Superior temporal gyrus (tissue), 1 donor: ENCODE measurements at regions not wholly inside any gene's neighbourhood (a gene's known extent, or its start where the extent isn't known, plus 50 kb on each side); places are given as distances from the start of the nearest gene placed in this dataset.
A peak's percentile ranks its signal among the peaks of the same experiment; 100 is the strongest.

Experiments used
- DNase-seq: peaks from one replicate; pipeline ENCODE4 v3.0.0-alpha.2; 2016; ENCODE audit errors: extremely low spot score

DNA sequence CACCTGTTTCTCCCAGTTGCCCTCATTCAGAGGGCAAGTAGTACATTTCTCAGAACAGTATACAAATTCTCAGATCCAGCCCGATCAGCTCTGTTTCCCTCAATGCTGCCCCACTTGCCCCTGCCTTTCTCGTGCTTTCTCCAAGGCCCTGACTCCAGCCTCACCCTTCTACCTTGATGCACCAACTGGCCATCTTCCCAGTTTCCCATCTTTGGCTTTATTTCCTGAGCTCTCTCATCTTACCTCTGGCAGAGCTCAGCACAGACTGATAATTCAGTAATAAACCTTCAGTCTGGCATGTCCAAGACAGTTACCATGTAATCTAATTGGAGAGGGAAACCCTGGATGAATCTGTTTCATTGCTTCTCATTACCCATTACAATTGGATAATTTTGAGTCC, 184.5 kb upstream of the ISX start:
- no peak for DNase-seq

DNA sequence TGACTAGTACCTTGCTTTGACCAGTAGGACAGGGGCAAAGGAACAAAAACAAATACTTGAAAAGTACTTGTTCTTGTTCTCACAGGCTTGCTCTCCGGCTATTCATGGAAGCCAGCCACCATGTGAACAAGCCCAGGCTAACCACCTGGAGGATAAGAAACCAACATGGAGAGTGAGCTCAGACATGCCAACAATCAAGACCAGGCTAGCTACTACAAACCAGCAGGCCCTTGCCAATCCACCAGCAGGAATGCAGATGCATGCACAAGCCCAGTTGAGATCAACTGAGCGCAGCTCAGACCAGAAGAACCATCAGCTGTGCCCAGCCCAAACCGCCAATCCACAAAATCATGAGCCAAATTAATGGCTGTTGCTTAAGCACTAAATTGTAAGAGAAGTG, 180.1 kb upstream of the ISX start:
- DNase-seq: no peak

DNA sequence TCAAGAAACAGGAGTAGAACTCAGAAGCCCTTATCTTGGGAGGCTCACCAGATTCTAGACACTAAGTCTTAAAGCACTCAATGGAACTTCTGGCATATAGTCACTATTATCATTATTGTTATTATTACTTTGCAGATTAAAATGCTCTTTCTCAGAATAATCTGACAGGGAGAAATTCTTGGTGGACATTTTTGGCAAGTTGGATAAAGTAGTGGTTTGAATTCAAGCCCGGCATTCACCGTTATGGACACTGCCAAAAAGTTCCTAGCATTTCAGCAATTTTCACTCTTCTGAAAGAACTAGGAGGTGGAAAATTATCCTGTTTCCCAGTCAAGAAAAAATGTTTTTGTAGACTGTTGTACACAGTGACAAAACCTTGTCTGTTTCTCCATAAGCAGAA, 179.6 kb upstream of the ISX start:
- DNase-seq: no peak

DNA sequence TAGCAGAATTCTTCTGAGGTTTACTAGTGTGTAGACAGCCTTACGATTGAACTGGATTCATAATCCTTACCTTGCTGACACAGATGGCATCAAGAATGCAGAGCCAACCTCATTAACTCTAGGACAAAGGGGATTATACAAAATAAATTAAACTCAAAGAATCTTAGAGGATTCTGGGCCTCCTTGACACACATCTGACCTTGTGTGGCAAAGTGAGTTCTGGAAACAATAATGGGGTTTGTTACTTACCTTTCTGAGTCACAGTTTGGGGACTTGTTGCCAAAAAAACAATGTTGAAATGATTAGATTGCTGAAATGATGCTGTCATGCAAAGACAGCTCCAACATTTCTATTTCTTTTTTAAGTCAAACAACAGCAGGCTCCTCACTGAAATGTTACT, 179.1 kb upstream of the ISX start:
- DNase-seq: no peak

DNA sequence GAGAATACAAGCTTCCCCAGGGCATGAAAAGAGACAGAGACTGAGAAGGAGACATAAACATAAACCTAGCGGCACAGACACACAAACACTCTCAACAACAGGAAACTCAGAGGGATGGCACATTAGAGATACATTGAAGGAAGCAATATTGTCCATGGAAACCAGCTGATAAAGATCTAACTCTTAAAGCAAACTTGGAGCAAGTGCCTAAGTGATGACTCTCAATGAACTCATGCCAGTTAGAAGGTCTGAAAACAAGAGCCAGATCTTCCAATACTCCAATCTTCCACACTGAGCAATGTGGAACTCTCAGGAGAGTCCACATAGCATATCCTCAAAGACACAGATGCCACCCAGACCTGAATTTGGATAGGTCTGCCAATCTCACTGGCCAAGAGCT, 168.8 kb upstream of the ISX start:
- DNase-seq: no peak

DNA sequence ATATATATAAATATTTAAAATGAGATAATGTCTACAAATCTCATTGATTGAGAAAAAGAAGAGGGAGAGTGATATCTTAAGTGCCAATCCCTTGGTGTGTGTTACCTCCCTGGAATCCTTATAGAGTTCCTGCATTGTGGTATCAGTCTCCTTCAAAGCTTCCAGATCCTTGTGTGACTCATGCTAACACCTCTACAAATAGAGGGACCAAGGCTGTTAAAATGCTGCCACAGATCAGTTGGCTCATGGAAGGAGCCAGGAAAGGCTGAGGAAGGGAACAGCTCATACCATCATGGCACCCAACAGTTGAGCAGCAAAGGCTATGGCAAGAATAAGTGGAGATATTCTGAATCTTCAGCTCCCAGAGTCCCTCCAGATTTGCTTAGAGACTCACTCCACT, 163.6 kb upstream of the ISX start:
- peak; percentile 17 for DNase-seq

DNA sequence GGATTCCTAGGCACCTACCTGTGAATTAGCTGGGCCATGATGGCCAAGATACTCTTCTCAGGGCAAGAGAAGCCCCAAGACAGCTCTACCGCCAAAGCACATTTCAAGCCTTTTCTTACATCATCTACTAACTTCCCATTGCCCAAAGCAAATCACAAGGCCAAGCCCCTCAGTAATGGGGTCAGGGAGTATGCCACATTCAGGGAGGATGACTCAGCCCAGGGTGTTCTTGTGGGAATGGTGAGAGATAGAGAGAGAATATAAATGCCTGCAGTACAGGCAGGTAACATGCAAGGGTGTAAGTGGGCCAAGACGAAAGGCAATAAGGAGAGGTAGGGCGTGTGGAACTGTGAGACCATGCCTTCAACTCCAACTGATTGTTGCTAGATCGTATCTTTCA, 162.5 kb upstream of the ISX start:
- no peak for DNase-seq

DNA sequence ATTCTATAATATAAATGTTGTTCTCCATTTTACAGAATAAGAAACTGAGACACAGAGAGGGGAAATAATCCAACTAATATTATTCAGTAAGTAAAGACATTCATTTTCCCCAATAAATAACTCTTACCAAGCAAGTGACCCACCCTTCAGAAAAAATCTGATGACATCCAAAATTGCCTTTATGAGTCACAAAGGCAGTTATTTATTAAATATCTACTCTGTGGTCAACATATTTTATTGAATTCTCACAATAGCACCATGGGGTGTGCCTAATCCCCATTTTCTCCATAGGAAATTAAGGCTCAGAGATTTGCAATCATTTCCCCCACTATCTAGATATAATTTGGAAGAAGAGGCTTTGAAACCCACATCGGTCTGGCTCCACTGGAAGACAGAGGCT, 161.5 kb upstream of the ISX start:
- DNase-seq: no peak

DNA sequence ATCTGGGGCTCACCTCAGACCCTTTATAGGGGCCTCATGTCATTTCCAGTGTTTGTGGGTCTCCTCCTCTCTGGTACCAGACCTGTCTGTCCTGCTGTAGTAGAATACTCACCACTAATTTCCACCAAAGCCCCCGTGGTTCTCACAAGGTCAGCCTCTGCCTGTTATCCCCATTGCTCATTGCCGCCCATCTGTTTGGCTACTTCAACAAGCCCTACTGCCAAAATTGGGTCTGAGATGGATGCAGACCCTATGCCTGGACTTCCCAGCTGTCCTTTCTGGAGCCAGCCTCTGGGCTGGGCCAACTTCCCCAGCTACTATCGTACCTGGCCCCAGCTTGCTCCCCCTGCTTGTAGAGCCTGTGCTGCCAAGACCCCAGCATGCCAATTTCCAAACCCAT, 152.1 kb upstream of the ISX start:
- no peak for DNase-seq

DNA sequence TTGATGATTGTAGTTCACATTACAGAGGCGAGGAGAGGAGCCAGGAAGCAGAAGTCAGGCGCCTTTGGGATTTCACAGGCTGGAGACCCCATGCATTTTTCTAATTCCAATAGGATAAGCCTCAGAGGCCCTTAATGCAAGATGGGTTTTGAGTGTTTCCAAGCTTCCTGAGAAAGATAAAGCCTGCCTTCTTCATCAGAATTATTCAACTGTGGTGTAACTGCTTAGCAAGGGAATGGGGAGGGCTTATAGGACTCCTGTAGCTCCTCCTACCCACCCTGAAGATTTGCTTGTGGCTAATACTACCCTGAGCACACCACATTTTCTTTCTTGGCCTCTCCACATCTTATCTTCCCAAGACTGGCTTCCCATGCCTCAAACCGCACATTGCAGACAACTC, 151.1 kb upstream of the ISX start:
- DNase-seq: no peak

DNA sequence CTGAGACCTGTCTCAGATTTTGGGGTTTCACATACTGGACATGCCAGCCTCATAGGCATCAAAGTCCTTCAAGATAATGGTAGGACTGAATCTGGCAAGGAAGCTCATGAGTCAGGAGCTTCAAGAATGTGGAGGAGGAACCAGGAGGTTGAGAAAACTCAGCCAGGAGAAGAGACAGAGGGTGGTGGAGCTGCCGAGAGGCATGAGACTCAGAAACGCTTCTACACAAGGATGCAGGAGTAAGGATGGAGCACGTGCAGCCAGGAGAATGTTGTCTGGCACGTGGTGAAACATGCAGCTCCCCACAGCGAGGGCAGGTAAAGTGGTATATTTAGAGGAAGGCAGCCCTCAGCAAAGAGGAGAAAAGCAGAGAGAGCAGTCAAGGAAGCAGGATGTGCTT, 148.7 kb upstream of the ISX start:
- peak; percentile 16 for DNase-seq

DNA sequence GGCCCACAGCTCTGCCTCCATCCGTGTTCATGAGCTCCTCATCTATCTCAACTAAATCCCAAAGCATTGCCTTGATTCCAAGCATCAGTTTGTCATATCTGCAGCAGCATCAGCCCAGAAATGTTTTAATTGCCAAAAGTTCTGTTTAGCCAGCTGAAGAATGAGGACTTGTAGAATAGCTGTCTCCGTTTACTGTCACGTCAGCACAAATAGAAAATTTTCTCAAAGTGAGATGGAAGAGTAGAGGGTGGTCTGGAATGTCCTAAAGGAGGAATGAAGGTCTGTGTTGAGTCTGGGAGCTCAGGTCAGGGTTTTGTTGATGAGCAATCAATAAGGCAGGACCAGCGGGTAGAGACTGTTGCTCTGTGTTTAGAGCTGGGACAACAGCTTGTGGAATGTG, 134.9 kb upstream of the ISX start:
- DNase-seq: no peak

DNA sequence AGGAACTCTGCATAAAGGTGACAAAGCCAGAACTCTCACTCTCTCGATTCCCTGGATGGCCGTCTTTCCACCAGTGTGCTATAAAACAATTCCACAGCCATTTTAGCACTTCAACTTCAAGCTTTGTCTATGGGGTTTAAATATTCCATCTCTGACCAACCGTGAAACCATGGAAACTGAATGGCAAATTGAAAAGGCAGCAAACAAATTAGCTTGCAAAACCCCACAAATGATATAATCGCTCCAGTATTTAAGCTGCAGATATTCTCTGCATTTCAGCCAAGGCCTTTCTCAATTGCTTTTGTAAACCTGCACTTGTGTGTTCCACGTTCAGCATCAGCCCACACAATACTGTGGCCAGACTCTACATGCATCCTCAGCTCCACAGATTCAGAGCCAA, 131.7 kb upstream of the ISX start:
- DNase-seq: peak; percentile 14

DNA sequence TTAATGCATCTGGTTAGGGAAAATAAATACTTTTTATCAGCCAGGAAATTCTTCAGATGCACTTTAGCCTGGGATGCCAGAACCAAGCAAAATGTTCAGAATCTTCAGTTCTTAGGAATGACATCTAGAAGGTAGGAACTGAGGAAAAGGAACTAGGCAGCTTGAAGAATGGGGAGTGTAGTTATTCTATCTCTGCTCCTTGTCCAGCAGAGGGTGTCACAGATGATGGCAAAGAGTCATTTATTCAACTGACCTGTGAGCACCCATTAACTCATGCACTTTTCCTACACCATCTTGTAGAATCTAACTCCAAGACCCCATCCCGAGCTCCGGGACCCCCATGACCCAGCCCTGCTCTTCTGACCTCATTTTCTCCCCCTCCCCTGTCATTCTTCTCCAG, 122.1 kb upstream of the ISX start:
- DNase-seq: no peak

DNA sequence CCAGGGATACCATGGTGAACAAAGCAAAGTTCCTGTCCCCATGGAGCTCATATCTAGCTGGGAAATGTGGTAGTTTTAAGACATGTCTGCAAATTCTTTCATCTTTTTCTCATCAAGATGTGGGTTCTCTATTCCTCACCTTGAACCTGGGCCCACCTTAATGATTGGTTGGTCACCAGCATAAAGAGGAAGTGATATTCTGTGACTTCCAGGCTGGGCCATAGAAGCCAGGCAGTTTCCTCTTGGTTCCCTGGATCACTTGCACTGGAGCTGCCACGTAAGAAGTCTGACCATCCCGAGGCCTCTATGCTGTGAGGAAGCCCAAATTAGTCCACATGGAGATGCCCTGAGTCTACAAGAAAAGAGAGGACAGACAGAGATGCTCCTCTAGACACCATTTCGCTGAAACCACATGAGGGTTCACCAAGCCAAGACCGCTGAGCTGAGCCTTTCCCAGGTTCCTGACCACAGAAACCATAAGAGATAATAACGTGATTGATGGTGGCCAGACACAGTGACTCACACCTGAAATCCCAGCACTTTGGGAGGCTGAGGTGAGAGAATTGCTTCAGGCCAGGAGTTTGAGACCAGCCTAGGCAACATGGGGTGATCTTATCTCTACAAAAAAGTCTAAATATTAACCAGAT, 119.5 kb upstream of the ISX start:
- DNase-seq: no peak

DNA sequence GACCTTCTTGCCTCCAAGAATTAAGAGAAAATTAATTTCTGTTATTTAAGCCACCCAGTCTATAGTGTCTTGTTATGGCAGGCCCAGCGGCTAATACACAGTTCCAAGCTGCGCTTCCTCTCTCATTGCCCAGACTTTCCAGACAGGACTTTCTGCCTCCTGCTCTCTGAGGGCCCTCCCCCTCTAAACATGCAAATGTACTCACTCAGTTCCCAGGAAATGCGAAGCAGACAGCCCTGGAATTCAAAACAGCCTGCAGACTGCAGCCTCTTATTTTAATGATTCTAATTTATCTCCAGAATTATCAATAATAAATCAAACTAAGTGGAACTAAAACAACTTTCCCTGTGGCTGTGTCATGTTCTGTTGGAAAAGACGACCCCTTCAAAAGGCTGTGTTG, 115.5 kb upstream of the ISX start:
- DNase-seq: no peak

DNA sequence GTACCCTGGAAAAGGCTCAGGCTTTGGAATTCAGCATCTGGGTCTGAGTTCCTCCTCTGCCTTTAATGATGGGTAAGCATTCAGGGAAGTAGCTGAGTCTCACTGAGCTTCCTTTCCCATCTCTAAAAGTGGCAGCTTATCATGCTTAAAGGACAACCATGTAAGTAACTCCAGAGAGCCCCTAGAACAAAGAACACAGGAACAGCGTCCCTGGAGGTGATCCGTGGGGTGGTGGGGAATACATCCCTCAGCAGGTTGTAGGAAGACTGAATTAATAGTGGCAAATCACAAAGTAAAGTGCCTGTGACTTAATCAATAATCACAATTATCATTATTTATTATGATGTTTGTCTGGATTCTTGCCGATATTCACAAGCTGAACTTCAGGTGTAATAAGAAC, 114.7 kb upstream of the ISX start:
- DNase-seq: no peak

DNA sequence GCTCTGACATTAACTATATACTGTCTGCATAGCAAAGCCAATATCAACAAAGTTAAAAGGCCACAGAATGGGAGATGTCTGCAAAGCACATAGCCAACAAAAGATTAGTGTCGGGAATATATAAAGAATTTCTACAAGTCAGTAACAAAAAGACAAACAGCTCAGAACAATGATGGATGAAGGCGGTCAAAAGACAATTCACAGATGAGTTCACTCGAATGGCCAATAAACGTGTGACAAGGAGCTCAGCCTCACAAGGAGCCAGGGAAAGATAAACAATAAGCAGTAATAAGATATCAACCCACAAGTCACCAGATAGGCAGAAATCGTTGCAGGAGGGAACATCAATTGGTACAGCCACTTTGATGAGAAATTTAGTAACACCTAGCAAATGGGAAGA, 106.0 kb upstream of the ISX start:
- DNase-seq: no peak

DNA sequence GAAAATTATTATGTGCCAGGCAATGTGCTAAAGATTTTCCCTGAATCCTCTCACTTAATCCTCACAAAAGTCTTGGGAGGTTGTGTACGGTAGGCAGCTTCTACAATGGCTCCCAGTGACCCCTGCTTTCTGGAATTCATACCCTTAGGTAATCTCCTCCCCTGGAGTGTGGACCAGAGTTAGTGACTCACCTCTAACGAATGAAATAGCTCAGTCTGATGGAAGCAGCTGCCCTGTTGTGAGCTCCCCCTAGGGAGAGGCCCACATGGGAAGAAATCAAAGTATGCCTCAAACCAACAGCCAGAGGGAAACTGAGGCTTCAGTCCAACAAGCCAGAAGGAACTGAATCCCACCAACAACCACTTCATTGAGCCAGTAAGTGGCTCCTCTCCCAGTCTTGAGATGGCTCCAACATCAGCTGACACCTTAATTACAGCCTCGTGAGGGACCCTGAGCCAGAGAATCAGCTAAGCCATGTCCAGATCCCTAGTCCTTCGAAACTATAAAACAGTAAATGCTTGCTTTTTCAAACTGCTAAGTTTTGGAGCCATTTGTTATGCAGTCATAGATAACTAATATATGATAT, 98.9 kb upstream of the ISX start:
- no peak for DNase-seq

DNA sequence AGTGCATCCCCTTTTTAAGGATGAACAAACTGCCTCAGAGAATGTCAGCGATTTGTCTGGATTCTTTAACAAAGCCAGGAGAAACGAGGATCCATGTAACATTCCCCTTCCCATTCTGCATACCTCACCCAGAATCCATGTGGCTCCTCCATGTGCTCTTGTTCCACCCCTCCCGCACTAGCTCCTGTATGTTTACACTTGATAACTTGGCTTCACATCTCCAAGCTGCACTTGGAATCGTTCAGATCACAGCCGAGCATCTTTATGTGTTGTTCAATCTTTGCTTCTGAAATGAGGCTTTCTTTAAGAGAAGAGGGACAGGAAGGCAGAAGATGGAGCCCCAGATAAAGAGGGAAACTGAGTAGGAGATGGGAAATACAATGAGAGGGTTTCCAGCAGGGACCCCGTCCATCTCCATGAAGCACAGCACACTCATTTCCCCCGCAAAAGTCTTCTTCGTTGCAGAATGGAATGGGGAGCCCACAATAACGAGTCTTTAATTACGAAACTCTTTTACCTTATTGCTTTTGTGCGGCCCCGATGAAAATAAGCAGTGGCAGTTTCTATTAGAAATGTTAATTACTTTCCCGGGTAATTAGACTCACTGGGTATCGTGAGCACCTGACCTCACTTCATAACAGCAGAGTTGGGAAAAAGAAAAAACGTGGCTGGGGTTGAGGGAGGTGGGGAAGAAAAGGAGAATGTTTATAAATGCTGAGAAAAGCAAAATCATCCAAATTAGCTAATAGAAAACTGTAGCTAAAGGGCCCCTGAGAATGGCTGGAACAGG, 96.8 kb upstream of the ISX start:
- DNase-seq: no peak

DNA sequence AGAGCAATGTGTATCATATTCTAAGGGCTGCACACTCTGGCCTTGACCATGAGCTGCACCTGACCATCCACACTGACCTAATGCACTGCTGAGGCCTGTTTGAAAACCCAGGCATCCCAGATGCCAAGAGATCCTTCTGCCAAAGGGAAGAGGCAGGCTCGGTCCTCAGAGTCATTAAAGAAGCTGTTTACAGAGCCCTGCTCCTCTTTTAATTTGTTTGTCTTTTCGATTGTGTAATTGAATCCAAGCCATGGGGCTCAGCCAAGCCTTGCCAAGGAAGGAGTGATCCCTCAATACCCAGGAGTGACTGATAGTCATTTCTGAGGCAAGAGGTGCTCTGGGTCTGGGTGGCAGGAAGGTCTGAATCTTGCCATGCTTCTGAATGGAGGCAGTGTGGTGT, 94.5 kb upstream of the ISX start:
- DNase-seq: no peak

DNA sequence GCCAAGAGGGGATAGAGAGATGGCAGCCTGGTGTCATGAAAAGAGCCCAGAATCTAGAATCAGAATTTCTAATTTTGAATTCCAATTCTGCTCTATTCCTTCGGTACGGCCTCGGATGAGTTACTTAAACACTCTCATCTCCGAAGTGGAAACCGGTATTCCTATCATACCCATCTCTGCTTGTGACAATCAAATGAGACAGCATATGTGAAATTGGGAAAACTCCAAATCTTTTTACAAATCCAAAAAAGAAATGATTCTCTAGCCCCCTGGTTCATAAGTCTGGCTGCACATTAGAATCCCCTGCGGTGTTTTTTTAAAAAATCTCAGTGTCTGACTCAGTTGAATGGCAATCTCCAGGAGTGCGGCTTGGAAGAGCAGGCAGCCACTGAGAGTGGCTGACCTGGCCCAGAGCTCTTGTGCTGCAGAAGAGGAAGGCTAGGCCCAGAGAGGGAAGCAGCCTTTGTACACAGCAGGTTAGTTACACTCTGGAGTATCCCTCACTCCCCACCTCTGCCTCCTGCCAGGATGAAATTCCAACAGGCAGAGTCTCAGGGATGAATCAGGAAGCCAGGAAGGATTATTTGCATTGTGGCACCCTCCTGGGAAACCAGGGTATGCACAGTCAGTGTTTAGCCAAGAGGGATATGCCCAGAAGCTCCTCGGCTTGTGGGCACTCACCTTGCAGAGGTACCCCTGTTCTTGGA, 93.6 kb upstream of the ISX start:
- DNase-seq: no peak

DNA sequence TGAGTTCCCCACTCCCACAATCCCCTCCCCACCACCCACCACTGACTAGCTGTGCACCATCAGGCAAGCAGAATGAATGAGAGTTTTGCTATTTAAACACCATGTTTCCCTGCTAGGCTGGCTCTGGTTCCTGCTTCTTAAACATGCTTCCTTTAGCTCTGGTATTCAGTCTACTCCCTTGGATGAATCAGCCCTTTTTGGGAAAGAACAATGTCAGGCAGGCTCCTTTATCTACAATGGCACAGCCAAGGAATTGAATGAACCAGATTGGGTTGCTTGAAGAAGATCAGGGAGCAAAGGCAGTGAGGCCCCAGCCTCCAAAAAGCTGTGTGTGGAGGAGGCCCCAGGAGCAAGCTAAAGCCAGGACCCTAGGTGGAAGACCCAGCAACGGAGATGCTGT, 92.9 kb upstream of the ISX start:
- no peak for DNase-seq
